ENCODE measurements at regions not wholly inside any gene's neighbourhood (a gene's known extent, or its start where the extent isn't known, plus 50 kb on each side); places are given as distances from the start of the nearest gene placed in this dataset.

- Histone ChIP-seq H3K9me3 (no peaks in the 10 kb centered on the region), H3K27ac (no peak overlapping the region), H3K36me3 (no peaks in the 10 kb centered on the region), H3K4me3 (no peak overlapping the region), H3K4me1 (no peaks in the 10 kb centered on the region), H3K27me3 (no peaks in the 10 kb centered on the region)
- TF ChIP-seq POLR2A (IDR thresholded peaks at IDR 0.05) (no peak), CTCF (IDR thresholded peaks at IDR 0.05) (no peak)
- ATAC-seq (no peak), DNase-seq (no peak)
- WGBS (ENCODE audit: insufficient coverage, low coverage, low lambda C conversion rate, missing lambda C conversion rate): 91% methylated on average over 2 of the region's 2 CpGs
- intact Hi-C loops (cut with DNase I): no loop called here
Measured at GRCh38 chr13:40171566-40171965, 494.9 kb downstream of the FOXO1 start.

GRCh38 chr13:40172149-40172591, 494.3 kb downstream of the FOXO1 start:
- 30% methylated on average over 22 of the region's 32 CpGs for WGBS (ENCODE audit: insufficient coverage, low coverage, low lambda C conversion rate, missing lambda C conversion rate)

GRCh38 chr13:40172878-40173277, 493.6 kb downstream of the FOXO1 start:
- DNase-seq: no peak
- no peaks in the 10 kb centered on the region for H3K4me1 ChIP-seq
- WGBS (ENCODE audit: insufficient coverage, low coverage, low lambda C conversion rate, missing lambda C conversion rate): 87% methylated on average over 3 of the region's 7 CpGs
- no peak for TF ChIP-seq CTCF (IDR thresholded peaks at IDR 0.05)
- TF ChIP-seq POLR2A (IDR thresholded peaks at IDR 0.05): no peak
- H3K9me3 ChIP-seq: no peaks in the 10 kb centered on the region
- no peak for ATAC-seq
- no peak overlapping the region for H3K27ac ChIP-seq
- H3K36me3 ChIP-seq: no peaks in the 10 kb centered on the region
- no peaks in the 10 kb centered on the region for H3K27me3 ChIP-seq
- no peak overlapping the region for H3K4me3 ChIP-seq
- intact Hi-C loops (cut with DNase I): no loop called here

More at GRCh38 chr13:40172149-40172591, 494.3 kb downstream of the FOXO1 start:
- DNase-seq (no peak), ATAC-seq (peak in 1 of 4 donors; percentile 46)
- no peak overlapping the region for H3K27ac ChIP-seq
- H3K4me3 ChIP-seq: no peak overlapping the region
- H3K36me3 ChIP-seq: no peaks in the 10 kb centered on the region
- TF ChIP-seq POLR2A (IDR thresholded peaks at IDR 0.05): no peak
- no peak for TF ChIP-seq CTCF (IDR thresholded peaks at IDR 0.05)
- H3K27me3 ChIP-seq: no peaks in the 10 kb centered on the region
- H3K4me1 ChIP-seq: no peaks in the 10 kb centered on the region
- intact Hi-C loops (cut with DNase I): no loop called here
- no peaks in the 10 kb centered on the region for H3K9me3 ChIP-seq

GRCh38 chr13:40175639-40176038, 490.8 kb downstream of the FOXO1 start:
- H3K27me3 ChIP-seq: no peaks in the 10 kb centered on the region
- ATAC-seq: no peak
- TF ChIP-seq CTCF (IDR thresholded peaks at IDR 0.05) (no peak), POLR2A (IDR thresholded peaks at IDR 0.05) (no peak)
- H3K27ac ChIP-seq: no peak overlapping the region
- H3K4me1 ChIP-seq: no peaks in the 10 kb centered on the region
- intact Hi-C loops (cut with DNase I): no loop called here
- no peak overlapping the region for H3K4me3 ChIP-seq
- no peaks in the 10 kb centered on the region for H3K9me3 ChIP-seq
- no peak for DNase-seq
- no peaks in the 10 kb centered on the region for H3K36me3 ChIP-seq

GRCh38 chr13:40176242-40176641, 490.2 kb downstream of the FOXO1 start:
- no peak for TF ChIP-seq CTCF (IDR thresholded peaks at IDR 0.05)
- no peak for TF ChIP-seq POLR2A (IDR thresholded peaks at IDR 0.05)
- no peak overlapping the region for H3K27ac ChIP-seq
- H3K27me3 ChIP-seq: no peaks in the 10 kb centered on the region
- peaks cover 0 to under 1% (median 0%) of the 10 kb centered on the region in 4 donors for H3K4me1 ChIP-seq
- 91% methylated on average over 5 of the region's 7 CpGs for WGBS (ENCODE audit: insufficient coverage, low coverage, low lambda C conversion rate, missing lambda C conversion rate)
- H3K36me3 ChIP-seq: no peaks in the 10 kb centered on the region
- ATAC-seq (no peak), DNase-seq (no peak)
- no peaks in the 10 kb centered on the region for H3K9me3 ChIP-seq
- H3K4me3 ChIP-seq: no peak overlapping the region
- intact Hi-C loops (cut with DNase I): no loop called here

Data from right lobe of liver (tissue), 6 donors.